Caco-2 (cell line): ENCODE measurements at regions not wholly inside any gene's neighbourhood (a gene's known extent, or its start where the extent isn't known, plus 50 kb on each side); places are given as distances from the start of the nearest gene placed in this dataset.

ENCODE experiments used
- BruUV-seq: library from RNA; stranded (reverse); fragments of 400-500 nt; replicated peaks from 2 replicates; lab custom pipeline; 2021; lab: Mats Ljungman, UMichigan
- CTCF ChIA-PET: fragments of 300-600 bp; sonication (Branson Sonifier 250); formaldehyde crosslinking; loops from one replicate; lab custom pipeline; 2022; ENCODE audit warnings: antibody characterized with exemption; lab: Charles Lee
- POLR2A ChIA-PET: fragments of 300-600 bp; sonication (Branson Sonifier 250); formaldehyde crosslinking; loops from one replicate; lab custom pipeline; 2022; ENCODE audit warnings: antibody characterized with exemption; lab: Charles Lee
- DNase-seq, 2 experiments: peaks; one replicate each; pipeline versions ENCODE4 v3.0.0 to v3.0.0-alpha.2; 2020 to 2022
- H3K27me3 ChIP-seq: replicated peaks from 2 replicates; pipeline ENCODE4 v1.6.0; 2011; ENCODE audit warnings: low read length; ENCODE audit not compliant: control insufficient read depth, insufficient read depth
- H3K36me3 ChIP-seq: 2 replicates; pipeline ENCODE4 v1.5.1; 2011; ENCODE audit warnings: low read length; ENCODE audit not compliant: control insufficient read depth, insufficient read depth
- H3K4me1 ChIP-seq: fragments of 250-450 bp; sonication (Bioruptor Pico); 2 replicates; pipeline ENCODE4 v1.5.1; 2020; ENCODE audit warnings: mild to moderate bottlenecking
- H3K4me3 ChIP-seq: 2 replicates; pipeline ENCODE4 v1.5.1; 2011; ENCODE audit warnings: low read depth, mild to moderate bottlenecking, control low read depth, low read length
- H3K9me3 ChIP-seq: fragments of 250-450 bp; sonication (Bioruptor Pico); 2 replicates; pipeline ENCODE4 v1.5.1; 2020; ENCODE audit warnings: mild to moderate bottlenecking, moderate library complexity
- H3K27ac Mint-ChIP-seq: one replicate; pipeline ENCODE4 v1.8.0; 2022; ENCODE audit warnings: mixed read lengths; ENCODE audit not compliant: unreplicated experiment
- H3K27me3 Mint-ChIP-seq: one replicate; pipeline ENCODE4 v1.8.0; 2022; ENCODE audit warnings: mixed read lengths; ENCODE audit not compliant: insufficient read depth, unreplicated experiment
- H3K36me3 Mint-ChIP-seq: one replicate; pipeline ENCODE4 v1.8.0; 2022; ENCODE audit warnings: mild to moderate bottlenecking, mixed read lengths; ENCODE audit not compliant: insufficient read depth, unreplicated experiment
- H3K4me1 Mint-ChIP-seq: one replicate; pipeline ENCODE4 v1.8.0; 2022; ENCODE audit warnings: low read depth, mixed read lengths; ENCODE audit not compliant: unreplicated experiment
- H3K4me3 Mint-ChIP-seq: one replicate; pipeline ENCODE4 v1.8.0; 2022; ENCODE audit warnings: mild to moderate bottlenecking, moderate library complexity, mixed read lengths; ENCODE audit not compliant: unreplicated experiment
- H3K9me3 Mint-ChIP-seq: one replicate; pipeline ENCODE4 v1.8.0; 2022; ENCODE audit warnings: mixed read lengths; ENCODE audit not compliant: unreplicated experiment
- CTCF ChIP-seq, 2 experiments: fragments of 200-600 bp in 1 of 2; IDR thresholded peaks; 1 replicate in 1 of 2; 2 replicates in 1 of 2; pipeline versions ENCODE4 v1.5.1 to v1.8.0; 2011 to 2022; ENCODE audit warnings: antibody characterized with exemption in 1 of 2, control low read depth in 1 of 2, inconsistent platforms in 1 of 2, low read depth in 1 of 2, low read length in 1 of 2, mild to moderate bottlenecking in 1 of 2, moderate library complexity in 1 of 2; ENCODE audit not compliant: insufficient read depth in 1 of 2, severe bottlenecking in 1 of 2, unreplicated experiment in 1 of 2
- intact Hi-C: fragments of 100-400 bp; cut with micrococcal nuclease; formaldehyde crosslinking; loops from one replicate; pipeline ENCODE4 v1.10.0; 2022; ENCODE audit not compliant: unreplicated experiment

GRCh38 chr14:30193845-30194501 is 266.3 kb upstream of the PRKD1 start:
- Mint-ChIP-seq H3K27me3 (peaks cover 6% of the 10 kb centered on the region), H3K9me3 (no peaks in the 10 kb centered on the region), H3K4me3 (no peak overlapping the region), H3K36me3 (no peaks in the 10 kb centered on the region), H3K27ac (no peak overlapping the region), H3K4me1 (no peaks in the 10 kb centered on the region)
- ChIA-PET CTCF (no interaction called here), POLR2A (no interaction called here)
- Histone ChIP-seq H3K4me3 (no peak overlapping the region), H3K36me3 (no peaks in the 10 kb centered on the region), H3K9me3 (no peaks in the 10 kb centered on the region), H3K4me1 (no peaks in the 10 kb centered on the region), H3K27me3 (no peaks in the 10 kb centered on the region)
- BruUV-seq: no TSS peak
- intact Hi-C loops: no loop called here
- no peak for DNase-seq
- no peak for TF ChIP-seq CTCF (IDR thresholded peaks at IDR 0.05; ENCODE audit: insufficient read depth in 1 of 2, low read depth in 1 of 2, low read length in 1 of 2, severe bottlenecking in 1 of 2, unreplicated experiment in 1 of 2)

GRCh38 chr14:30194741-30195148 is 267.1 kb upstream of the PRKD1 start:
- H3K9me3 ChIP-seq: no peaks in the 10 kb centered on the region
- Mint-ChIP-seq H3K27me3 (peaks cover 6% of the 10 kb centered on the region), H3K27ac (no peak overlapping the region), H3K9me3 (no peaks in the 10 kb centered on the region), H3K4me1 (no peaks in the 10 kb centered on the region), H3K4me3 (no peak overlapping the region), H3K36me3 (no peaks in the 10 kb centered on the region)
- no peak for DNase-seq
- no peaks in the 10 kb centered on the region for H3K36me3 ChIP-seq
- intact Hi-C loops: no loop called here
- no peak overlapping the region for H3K4me3 ChIP-seq
- ChIA-PET POLR2A (no interaction called here), CTCF (no interaction called here)
- no TSS peak for BruUV-seq
- no peaks in the 10 kb centered on the region for H3K4me1 ChIP-seq
- no peaks in the 10 kb centered on the region for H3K27me3 ChIP-seq
- no peak for TF ChIP-seq CTCF (IDR thresholded peaks at IDR 0.05; ENCODE audit: insufficient read depth in 1 of 2, low read depth in 1 of 2, low read length in 1 of 2, severe bottlenecking in 1 of 2, unreplicated experiment in 1 of 2)

- Mint-ChIP-seq H3K9me3 (no peaks in the 10 kb centered on the region), H3K27ac (no peak overlapping the region), H3K4me1 (no peaks in the 10 kb centered on the region), H3K27me3 (peaks cover 2% of the 10 kb centered on the region), H3K36me3 (no peaks in the 10 kb centered on the region), H3K4me3 (no peak overlapping the region)
- ChIA-PET CTCF (no interaction called here), POLR2A (no interaction called here)
- no peak for TF ChIP-seq CTCF (IDR thresholded peaks at IDR 0.05; ENCODE audit: insufficient read depth in 1 of 2, low read depth in 1 of 2, low read length in 1 of 2, severe bottlenecking in 1 of 2, unreplicated experiment in 1 of 2)
- Histone ChIP-seq H3K9me3 (no peaks in the 10 kb centered on the region), H3K36me3 (no peaks in the 10 kb centered on the region), H3K4me1 (no peaks in the 10 kb centered on the region), H3K4me3 (no peak overlapping the region), H3K27me3 (no peaks in the 10 kb centered on the region)
- DNase-seq: no peak
- intact Hi-C loops: no loop called here
- BruUV-seq: no TSS peak
Observed at GRCh38 chr14:30195941-30196340, 268.3 kb upstream of the PRKD1 start.
